HepG2 (cell line): ENCODE measurements at regions not wholly inside any gene's neighbourhood (a gene's known extent, or its start where the extent isn't known, plus 50 kb on each side); places are given as distances from the start of the nearest gene placed in this dataset.

Source experiments
- ATAC-seq: fragments of 200-7000 bp; cut with Tn5 transposase; 3 replicates; pipeline ENCODE4 v1.9.1; 2020; ENCODE audit warnings: mild to moderate bottlenecking, moderate library complexity
- BruUV-seq: library from RNA; stranded (reverse); fragments of 400-500 nt; replicated peaks from 2 replicates; lab custom pipeline; 2021; lab: Mats Ljungman, UMichigan
- CTCF ChIA-PET: fragments of 300-600 bp; formaldehyde crosslinking; extraction: SDS; loops from one replicate; lab custom pipeline; 2021; ENCODE audit warnings: low total read pairs, inconsistent platforms, low intra/inter-chr PET ratio; lab: Yijun Ruan, JAX
- POLR2A ChIA-PET: fragments of 350-600 bp; sonication (Branson Sonifier 250); formaldehyde crosslinking; loops from one replicate; lab custom pipeline; 2020; ENCODE audit warnings: antibody characterized with exemption, inconsistent platforms; lab: Yijun Ruan, JAX
- DNase-seq: peaks from one replicate; pipeline ENCODE4 v3.0.0-alpha.2; 2015; ENCODE audit warnings: low spot score
- FAIRE-seq: peaks from 3 replicates; lab custom pipeline; 2011; peaks lifted over from hg19 to GRCh38; lab: Jason Lieb, UNC
- H2AFZ ChIP-seq: one replicate; pipeline ENCODE4 v1.6.1; 2011; ENCODE audit warnings: low read length, inconsistent platforms
- H3K27ac ChIP-seq: fragments of 300-600 bp; 3 replicates; pipeline ENCODE4 v1.8.0; 2011; ENCODE audit warnings: mixed run types, mild to moderate bottlenecking, mixed read lengths, low read length, inconsistent platforms; ENCODE audit not compliant: insufficient read depth; ENCODE audit errors: extremely low read length
- H3K27me3 ChIP-seq, 2 experiments: fragments of 200-600 bp in 1 of 2; 2 replicates in 1 of 2; 3 replicates in 1 of 2; pipeline versions ENCODE4 v1.6.0 to v1.8.0; 2011; ENCODE audit warnings: low read length in 2 of 2, mild to moderate bottlenecking in 2 of 2, moderate library complexity in 2 of 2, inconsistent platforms in 1 of 2; ENCODE audit not compliant: insufficient read depth in 2 of 2, control insufficient read depth in 1 of 2
- H3K36me3 ChIP-seq, 2 experiments: fragments of 200-600 bp in 1 of 2; replicated peaks in 1 of 2; 2 replicates in 1 of 2; 3 replicates in 1 of 2; pipeline versions ENCODE4 v1.5.1 to v1.8.0; 2011; ENCODE audit warnings: low read length in 2 of 2, inconsistent platforms in 1 of 2; ENCODE audit not compliant: insufficient read depth in 2 of 2, control insufficient read depth in 1 of 2
- H3K4me1 ChIP-seq: 2 replicates; pipeline ENCODE4 v1.5.1; 2012; ENCODE audit warnings: low read length, inconsistent platforms; ENCODE audit not compliant: insufficient read depth
- H3K4me2 ChIP-seq: 2 replicates; pipeline ENCODE4 v1.6.0; 2011; ENCODE audit warnings: low read depth, low read length, inconsistent platforms
- H3K4me3 ChIP-seq, 3 experiments: fragments of 200-600 bp in 1 of 3; sonication (generic), shearing (Covaris generic) in 1 of 3; replicated peaks in 1 of 3; 2 replicates each; pipeline ENCODE4 v1.5.1; 2011 to 2016; ENCODE audit warnings: low read length in 3 of 3, inconsistent platforms in 2 of 3, low read depth in 2 of 3, mild to moderate bottlenecking in 2 of 3, control low read depth in 1 of 3, mixed read lengths in 1 of 3; ENCODE audit not compliant: insufficient read depth in 1 of 3
- H3K79me2 ChIP-seq: one replicate; pipeline ENCODE4 v1.6.1; 2011; ENCODE audit warnings: low read length, inconsistent platforms; ENCODE audit not compliant: insufficient read depth
- H3K9ac ChIP-seq: 2 replicates; pipeline ENCODE4 v1.6.0; 2011; ENCODE audit warnings: mild to moderate bottlenecking, low read depth, low read length, inconsistent platforms; ENCODE audit not compliant: insufficient read depth
- H3K9me3 ChIP-seq: 2 replicates; pipeline ENCODE4 v1.5.1; 2012; ENCODE audit warnings: mild to moderate bottlenecking, low read length
- H4K20me1 ChIP-seq: 2 replicates; pipeline ENCODE4 v1.6.0; 2011; ENCODE audit warnings: inconsistent platforms, mild to moderate bottlenecking, low read length, moderate library complexity; ENCODE audit not compliant: insufficient read depth
- AGO2 ChIP-seq: fragments of 200-400 bp; formaldehyde crosslinking; optimal IDR thresholded peaks from 2 replicates; pipeline ENCODE3; 2017; ENCODE audit warnings: mild to moderate bottlenecking, low read depth, low read length, moderate library complexity
- DNMT1 ChIP-seq: sonication (generic); formaldehyde crosslinking; IDR thresholded peaks from 2 replicates; pipeline ENCODE4 v1.5.1; 2020; ENCODE audit warnings: mild to moderate bottlenecking, missing genetic modification reagents
- GATAD2A ChIP-seq: IDR thresholded peaks from 2 replicates; pipeline ENCODE4 v1.6.1; 2016
- HNRNPLL ChIP-seq: fragments of 200-400 bp; formaldehyde crosslinking; IDR thresholded peaks from 2 replicates; pipeline ENCODE4 v1.6.1; 2017; ENCODE audit warnings: mild to moderate bottlenecking, low read depth, low read length; ENCODE audit not compliant: poor library complexity, severe bottlenecking
- LBX2 ChIP-seq: sonication (generic); formaldehyde crosslinking; IDR thresholded peaks from 2 replicates; pipeline ENCODE4 v1.5.0; 2020; ENCODE audit warnings: missing genetic modification reagents, mild to moderate bottlenecking, borderline replicate concordance
- MTF1 ChIP-seq: sonication (generic); formaldehyde crosslinking; IDR thresholded peaks from 2 replicates; pipeline ENCODE4 v1.5.0; 2020; ENCODE audit warnings: missing genetic modification reagents
- MXD3 ChIP-seq: IDR thresholded peaks from 2 replicates; pipeline ENCODE4 v1.6.1; 2016; ENCODE audit warnings: mild to moderate bottlenecking, missing biosample characterization, missing genetic modification reagents
- NFKBIZ ChIP-seq: IDR thresholded peaks from 2 replicates; pipeline ENCODE4 v1.6.1; 2018; ENCODE audit warnings: missing genetic modification reagents, missing compliant biosample characterization
- NONO ChIP-seq, 2 experiments: fragments of 450-650 bp in 1 of 2; sonication (generic) in 1 of 2; formaldehyde crosslinking in 1 of 2; IDR thresholded peaks in 1 of 2; conservative IDR thresholded peaks in 1 of 2; 2 replicates each; pipeline versions ENCODE4 v1.6.1 to v1.8.0; 2017 to 2022; ENCODE audit warnings: mild to moderate bottlenecking in 1 of 2, missing genetic modification reagents in 1 of 2, moderate library complexity in 1 of 2
- SPEN ChIP-seq: sonication (generic); formaldehyde crosslinking; IDR thresholded peaks from 2 replicates; pipeline ENCODE4 v1.5.1; 2020; ENCODE audit warnings: low read depth, mild to moderate bottlenecking, missing genetic modification reagents
- ZFAT ChIP-seq: sonication (generic); formaldehyde crosslinking; conservative IDR thresholded peaks from 2 replicates; pipeline ENCODE4 v1.8.1; 2023; ENCODE audit warnings: missing genetic modification reagents, inconsistent platforms
- ZNF30 ChIP-seq: sonication (generic); formaldehyde crosslinking; IDR thresholded peaks from 2 replicates; pipeline ENCODE4 v1.5.0; 2020; ENCODE audit warnings: mild to moderate bottlenecking, missing genetic modification reagents
- ZNF34 ChIP-seq: sonication (generic); formaldehyde crosslinking; IDR thresholded peaks from 2 replicates; pipeline ENCODE4 v1.4.0; 2020; ENCODE audit warnings: mild to moderate bottlenecking, missing genetic modification reagents, borderline replicate concordance
- ZNF343 ChIP-seq: sonication (generic); formaldehyde crosslinking; IDR thresholded peaks from 2 replicates; pipeline ENCODE4 v1.4.0; 2020; ENCODE audit warnings: mild to moderate bottlenecking, missing genetic modification reagents
- WGBS: methylation state at CpG from one replicate; pipeline ENCODE4 v1.1.6; 2017; ENCODE audit warnings: low lambda C conversion rate; 5-methylcytosine and 5-hydroxymethylcytosine counted together
- in situ Hi-C: cut with HindIII; loops from 2 replicates; pipeline ENCODE4 v1.10.0; 2017; ENCODE audit warnings: low pct_unique_long_range_greater_than_20kb; ENCODE audit not compliant: extremely low pct_ligation_motif_present
- intact Hi-C: fragments of 100-400 bp; cut with micrococcal nuclease; formaldehyde crosslinking; loops from one replicate; pipeline ENCODE4 v1.10.0; 2022; ENCODE audit not compliant: unreplicated experiment

- no peak for FAIRE-seq
- Histone ChIP-seq H3K4me1 (no peaks in the 10 kb centered on the region), H3K4me3 (no peak overlapping the region), H3K79me2 (no peaks in the 10 kb centered on the region), H3K9me3 (peaks cover 9% of the 10 kb centered on the region), H2AFZ (no peak overlapping the region), H4K20me1 (no peaks in the 10 kb centered on the region), H3K9ac (no peak overlapping the region), H3K36me3 (no peaks in the 10 kb centered on the region), H3K27ac (no peak overlapping the region), H3K4me2 (no peak overlapping the region), H3K27me3 (no peaks in the 10 kb centered on the region)
- POLR2A ChIA-PET, result no interaction called here
- intact Hi-C loops, result no loop called here
- no TSS peak for BruUV-seq
- TF ChIP-seq AGO2, result no peak
- no peak for TF ChIP-seq ZNF34 (CRISPR knock-in tag)
- no peak for TF ChIP-seq ZNF30 (CRISPR knock-in tag)
- no peak for TF ChIP-seq MXD3 (CRISPR knock-in tag)
- no peak for TF ChIP-seq MTF1 (CRISPR knock-in tag)
- TF ChIP-seq NONO (IDR thresholded peaks at IDR 0.05), result no peak
- TF ChIP-seq NONO (CRISPR knock-in tag; conservative IDR thresholded peaks at IDR 0.05), result no peak
- TF ChIP-seq ZFAT (CRISPR knock-in tag), result no peak
- TF ChIP-seq ZNF343 (CRISPR knock-in tag), result no peak
- no peak for TF ChIP-seq NFKBIZ (CRISPR knock-in tag)
- no peak for TF ChIP-seq LBX2 (CRISPR knock-in tag)
- TF ChIP-seq SPEN (CRISPR knock-in tag), result no peak
- no peak for TF ChIP-seq GATAD2A (CRISPR knock-in tag)
- TF ChIP-seq DNMT1 (CRISPR knock-in tag), result no peak
- no peak for TF ChIP-seq HNRNPLL
- CTCF ChIA-PET, result no interaction called here
- in situ Hi-C loops, result no loop called here
- ATAC-seq, result no peak
- no peak for DNase-seq
- WGBS, result 0% methylated on average over 1 of the region's 1 CpG
Observed at GRCh38 chr9:26175264-26175663, 497.0 kb upstream of the TUSC1 start.
